GM13977 (cell line): ENCODE measurements at regions not wholly inside any gene's neighbourhood (a gene's known extent, or its start where the extent isn't known, plus 50 kb on each side); places are given as distances from the start of the nearest gene placed in this dataset.

Experiments
- DNase-seq: peaks from one replicate; pipeline ENCODE4 v3.0.0; 2012; ENCODE audit warnings: low spot score
- CTCF ChIP-seq: IDR thresholded peaks from 2 replicates; pipeline ENCODE4 v1.5.1; 2012; ENCODE audit warnings: mild to moderate bottlenecking, control low read depth; ENCODE audit not compliant: insufficient read depth; ENCODE audit errors: extremely low read depth, missing control alignments
- in situ Hi-C: fragments of 300-500 bp; cut with MboI; formaldehyde crosslinking; loops from one replicate; pipeline ENCODE4 v1.12.0; 2022; ENCODE audit warnings: low sequenced_read_pairs, low pct_unique_long_range_greater_than_20kb, mixed read lengths, inconsistent platforms; ENCODE audit not compliant: unreplicated experiment

- no peak for TF ChIP-seq CTCF
- DNase-seq = no peak
- in situ Hi-C loops = no loop called here
Measured at GRCh38 chr4:30839583-30840520, 119.7 kb downstream of the PCDH7 start.

GRCh38 chr4:30840571-30840970 is 120.4 kb downstream of the PCDH7 start:
- no peak for DNase-seq
- in situ Hi-C loops = no loop called here
- TF ChIP-seq CTCF = no peak

- no peak for TF ChIP-seq CTCF
- in situ Hi-C loops = no loop called here
- no peak for DNase-seq
Measured at GRCh38 chr4:30842142-30842541, 122.0 kb downstream of the PCDH7 start.

- TF ChIP-seq CTCF = no peak
- in situ Hi-C loops = no loop called here
- no peak for DNase-seq
Measured at GRCh38 chr4:30842689-30843088, 122.5 kb downstream of the PCDH7 start.

- no peak for DNase-seq
- TF ChIP-seq CTCF = no peak
- in situ Hi-C loops = no loop called here
Measured at GRCh38 chr4:30844861-30845582, 124.9 kb downstream of the PCDH7 start.

- in situ Hi-C loops = no loop called here
- no peak for TF ChIP-seq CTCF
- DNase-seq = no peak
Measured at GRCh38 chr4:30847167-30847566, 127.0 kb downstream of the PCDH7 start.
